OCI-LY1 (cell line): ENCODE measurements at regions not wholly inside any gene's neighbourhood (a gene's known extent, or its start where the extent isn't known, plus 50 kb on each side); places are given as distances from the start of the nearest gene placed in this dataset.

Source experiments
- EZH2 ChIP-seq: fragments of 200-600 bp; sonication (generic), shearing (Covaris generic); IDR thresholded peaks from 2 replicates; pipeline ENCODE4 v1.8.0; 2017; ENCODE audit warnings: borderline replicate concordance, mixed run types, mild to moderate bottlenecking, antibody characterized with exemption, low read length, moderate library complexity, mixed read lengths
- TF ChIP-seq, protein P1 (sequence below): fragments of 200-600 bp; sonication (generic), shearing (Covaris generic); IDR thresholded peaks from 2 replicates; pipeline ENCODE4 v1.5.1; 2017; ENCODE audit warnings: mild to moderate bottlenecking, antibody characterized with exemption, low read length, moderate library complexity, mixed read lengths

DNA sequence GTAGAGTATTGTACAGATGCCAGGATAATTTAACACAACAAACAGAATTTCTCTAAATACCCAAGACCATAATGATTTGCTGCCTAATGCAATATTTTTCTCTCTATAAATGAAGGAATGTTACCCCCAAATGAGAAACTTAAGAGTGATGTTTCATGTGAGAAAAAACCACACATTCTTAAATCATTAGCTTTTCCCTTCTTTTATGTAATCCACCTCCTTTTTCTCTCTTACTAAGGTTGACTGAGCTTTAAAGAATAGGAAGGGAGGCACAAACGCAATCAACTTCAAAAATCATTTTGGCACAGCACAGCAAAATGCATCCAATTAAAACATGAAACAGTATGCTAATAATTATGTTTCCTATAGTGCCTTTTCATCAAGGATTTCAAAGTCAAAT is 698.1 kb upstream of the CDH2 start:
- TF ChIP-seq, protein P1, sequence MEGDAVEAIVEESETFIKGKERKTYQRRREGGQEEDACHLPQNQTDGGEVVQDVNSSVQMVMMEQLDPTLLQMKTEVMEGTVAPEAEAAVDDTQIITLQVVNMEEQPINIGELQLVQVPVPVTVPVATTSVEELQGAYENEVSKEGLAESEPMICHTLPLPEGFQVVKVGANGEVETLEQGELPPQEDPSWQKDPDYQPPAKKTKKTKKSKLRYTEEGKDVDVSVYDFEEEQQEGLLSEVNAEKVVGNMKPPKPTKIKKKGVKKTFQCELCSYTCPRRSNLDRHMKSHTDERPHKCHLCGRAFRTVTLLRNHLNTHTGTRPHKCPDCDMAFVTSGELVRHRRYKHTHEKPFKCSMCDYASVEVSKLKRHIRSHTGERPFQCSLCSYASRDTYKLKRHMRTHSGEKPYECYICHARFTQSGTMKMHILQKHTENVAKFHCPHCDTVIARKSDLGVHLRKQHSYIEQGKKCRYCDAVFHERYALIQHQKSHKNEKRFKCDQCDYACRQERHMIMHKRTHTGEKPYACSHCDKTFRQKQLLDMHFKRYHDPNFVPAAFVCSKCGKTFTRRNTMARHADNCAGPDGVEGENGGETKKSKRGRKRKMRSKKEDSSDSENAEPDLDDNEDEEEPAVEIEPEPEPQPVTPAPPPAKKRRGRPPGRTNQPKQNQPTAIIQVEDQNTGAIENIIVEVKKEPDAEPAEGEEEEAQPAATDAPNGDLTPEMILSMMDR, result no peak
- TF ChIP-seq EZH2, result no peak
